ENCODE measurements at regions not wholly inside any gene's neighbourhood (a gene's known extent, or its start where the extent isn't known, plus 50 kb on each side); places are given as distances from the start of the nearest gene placed in this dataset.

DNA sequence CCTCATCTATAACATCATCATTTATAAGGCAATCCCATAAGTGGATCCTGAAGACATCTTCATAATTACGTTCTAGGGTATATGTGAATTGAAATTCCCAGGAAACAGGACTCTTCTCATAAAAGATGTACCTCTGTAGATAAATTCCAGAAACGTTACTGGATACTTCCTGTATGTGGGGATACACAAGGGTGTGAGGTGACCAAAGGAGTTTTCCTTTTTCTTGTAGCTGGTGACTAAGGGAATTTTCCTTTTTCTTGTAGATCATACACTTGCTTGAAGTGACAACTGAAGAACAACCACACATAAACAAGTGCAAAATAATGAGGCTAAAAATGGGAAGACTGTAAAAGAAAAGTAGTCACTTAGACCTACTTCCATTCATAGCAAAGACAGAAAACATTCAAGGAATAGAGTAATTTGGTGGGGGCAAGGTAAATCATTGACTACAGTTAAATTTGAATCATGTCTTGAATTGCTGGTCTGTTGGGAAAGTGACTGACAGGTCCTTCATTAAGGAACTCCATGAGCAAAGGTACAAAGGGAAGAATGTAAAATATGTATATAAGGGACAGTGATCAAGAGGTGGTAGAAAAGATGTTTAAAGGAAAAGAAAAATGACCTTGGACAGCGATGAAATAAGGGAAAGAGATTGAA is 53.2 kb upstream of the UBE2E3 start:
- no peak for TF ChIP-seq GATA2 (IDR thresholded peaks at IDR 0.05; ENCODE audit: low read depth, low read length)
- TF ChIP-seq GATA3 (IDR thresholded peaks at IDR 0.05; ENCODE audit: low read depth, low read length), result no peak

DNA sequence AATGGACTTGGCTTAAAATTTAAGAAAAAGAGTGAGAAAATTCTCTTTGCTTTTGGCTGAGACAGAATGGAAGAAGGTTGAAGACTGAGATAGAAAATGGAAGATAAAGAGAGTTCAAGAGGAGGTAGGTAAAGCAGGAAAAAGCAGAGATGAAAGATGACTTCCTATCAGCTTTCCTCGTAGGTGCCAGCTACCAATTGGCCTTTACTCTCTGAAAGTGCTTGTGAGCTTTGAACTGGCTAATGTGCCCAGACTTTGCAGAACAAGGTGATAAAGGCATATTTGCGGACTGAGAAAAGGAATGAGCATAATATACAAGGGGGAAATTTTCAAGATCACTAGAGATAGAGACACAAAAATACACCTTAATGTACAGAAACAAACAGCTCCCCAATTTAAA is 54.7 kb upstream of the UBE2E3 start:
- TF ChIP-seq GATA2 (IDR thresholded peaks at IDR 0.05; ENCODE audit: low read depth, low read length) (no peak), GATA3 (IDR thresholded peaks at IDR 0.05; ENCODE audit: low read depth, low read length) (no peak)

DNA sequence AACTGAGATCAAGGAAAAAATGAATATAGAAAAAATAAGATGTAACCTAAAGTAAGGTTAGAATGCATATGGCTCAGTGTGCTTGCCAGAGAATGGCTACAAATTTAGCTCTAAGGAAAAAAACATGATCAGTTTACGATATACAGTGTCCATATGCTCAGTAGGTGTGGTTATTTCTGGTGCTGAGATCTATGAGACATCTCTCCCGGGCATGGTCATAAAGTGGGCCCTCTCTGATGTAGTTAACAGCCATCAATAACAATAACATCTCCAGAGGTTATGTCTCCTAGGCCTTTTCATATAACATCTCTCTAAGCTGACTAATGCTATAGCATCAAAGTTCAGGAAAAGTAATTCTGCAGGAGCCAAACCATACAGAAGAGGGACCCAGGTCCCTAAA is 56.3 kb upstream of the UBE2E3 start:
- TF ChIP-seq GATA3 (IDR thresholded peaks at IDR 0.05; ENCODE audit: low read depth, low read length) (no peak), GATA2 (IDR thresholded peaks at IDR 0.05; ENCODE audit: low read depth, low read length) (no peak)

DNA sequence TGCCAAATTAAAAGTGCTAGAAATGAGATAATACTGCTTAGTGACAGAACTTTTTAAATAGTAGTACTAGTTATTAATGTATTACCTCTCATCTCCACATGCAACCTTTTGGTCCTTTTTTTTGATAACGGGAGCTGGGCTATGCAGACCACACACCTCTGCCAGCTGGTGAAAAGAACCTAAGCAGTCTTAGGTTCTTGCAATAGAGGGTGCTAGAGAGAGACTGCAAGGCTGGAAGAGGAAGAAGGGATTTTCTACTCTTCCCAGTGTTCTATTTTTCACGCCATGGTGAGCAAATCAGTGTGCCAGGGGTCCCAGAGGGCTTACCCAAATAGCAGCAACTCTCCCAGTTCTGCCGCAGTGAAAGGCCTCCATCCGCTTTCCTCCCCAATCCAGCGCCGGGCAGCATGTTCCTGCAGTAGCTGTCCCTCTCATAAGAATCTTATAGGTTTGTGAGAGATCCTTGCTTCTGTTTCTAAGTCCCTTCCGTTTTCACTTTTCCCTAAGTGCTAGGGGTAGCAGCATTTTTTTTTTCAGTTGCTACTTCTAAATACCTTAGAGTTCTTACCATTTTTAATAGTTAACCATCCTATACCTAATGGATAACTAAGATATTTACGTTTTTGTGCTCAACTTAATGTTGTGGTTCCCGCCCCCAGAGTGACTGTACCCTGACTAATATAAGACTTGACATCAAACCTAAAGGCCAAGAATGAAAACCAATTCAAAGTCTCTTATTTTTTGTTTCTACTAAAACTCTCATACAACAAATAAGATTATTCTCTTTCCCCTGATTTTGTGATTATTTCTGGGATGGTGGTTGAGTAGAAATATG is 69.4 kb upstream of the UBE2E3 start:
- TF ChIP-seq GATA3 (IDR thresholded peaks at IDR 0.05; ENCODE audit: low read depth, low read length), result no peak
- no peak for TF ChIP-seq GATA2 (IDR thresholded peaks at IDR 0.05; ENCODE audit: low read depth, low read length)

DNA sequence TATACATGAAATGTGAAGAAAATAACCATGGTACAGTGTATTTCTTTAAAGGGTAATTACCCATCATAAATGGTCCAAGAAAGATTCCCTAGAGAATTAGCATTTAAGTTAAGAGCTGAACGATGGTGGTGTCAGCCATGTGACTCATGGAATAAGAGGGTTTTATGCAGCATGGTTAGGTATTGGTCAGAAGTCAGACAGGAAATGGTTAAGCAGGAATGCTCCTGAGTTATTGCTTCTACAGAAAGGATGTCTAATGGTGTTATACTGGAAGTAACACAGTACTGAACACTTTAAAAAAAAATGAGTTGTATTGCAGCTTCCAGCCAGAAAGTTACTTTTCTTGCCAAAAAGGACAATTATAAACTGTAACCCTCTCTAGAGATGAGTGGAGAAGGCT is 72.7 kb upstream of the UBE2E3 start:
- TF ChIP-seq GATA2 (IDR thresholded peaks at IDR 0.05; ENCODE audit: low read depth, low read length), result no peak
- TF ChIP-seq GATA3 (IDR thresholded peaks at IDR 0.05; ENCODE audit: low read depth, low read length), result no peak

- TF ChIP-seq GATA3 (IDR thresholded peaks at IDR 0.05; ENCODE audit: low read depth, low read length) (no peak), GATA2 (IDR thresholded peaks at IDR 0.05; ENCODE audit: low read depth, low read length) (no peak)
Observed at GRCh38 chr2:180905461-180905860, 74.9 kb upstream of the UBE2E3 start.

- TF ChIP-seq GATA3 (IDR thresholded peaks at IDR 0.05; ENCODE audit: low read depth, low read length) (no peak), GATA2 (IDR thresholded peaks at IDR 0.05; ENCODE audit: low read depth, low read length) (no peak)
Observed at GRCh38 chr2:180905002-180905401, 75.4 kb upstream of the UBE2E3 start.

GRCh38 chr2:180901331-180901730 is 79.1 kb upstream of the UBE2E3 start:
- TF ChIP-seq GATA3 (IDR thresholded peaks at IDR 0.05; ENCODE audit: low read depth, low read length) (no peak), GATA2 (IDR thresholded peaks at IDR 0.05; ENCODE audit: low read depth, low read length) (no peak)

DNA sequence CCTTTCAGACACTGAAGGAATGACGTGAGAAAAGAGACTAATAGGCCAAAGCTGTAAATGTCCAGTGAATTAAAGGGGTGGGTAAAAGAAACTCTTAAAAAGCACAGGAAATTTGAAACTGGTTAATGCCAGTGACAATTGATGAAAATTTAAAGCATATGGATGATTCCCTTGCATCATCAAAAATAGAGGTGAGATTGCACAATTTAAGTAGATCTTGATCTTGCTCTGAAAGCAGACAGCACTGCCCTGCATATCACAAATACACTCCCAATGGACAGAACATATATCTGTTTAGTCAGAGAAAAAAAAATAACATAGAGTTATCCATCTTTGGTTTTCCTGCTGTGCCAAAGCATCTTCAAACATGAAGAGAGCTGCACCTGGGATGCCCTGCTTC is 86.7 kb upstream of the UBE2E3 start:
- TF ChIP-seq GATA2 (IDR thresholded peaks at IDR 0.05; ENCODE audit: low read depth, low read length), result no peak
- no peak for TF ChIP-seq GATA3 (IDR thresholded peaks at IDR 0.05; ENCODE audit: low read depth, low read length)

- no peak for TF ChIP-seq GATA3 (IDR thresholded peaks at IDR 0.05; ENCODE audit: low read depth, low read length)
- no peak for TF ChIP-seq GATA2 (IDR thresholded peaks at IDR 0.05; ENCODE audit: low read depth, low read length)
Observed at GRCh38 chr2:180892091-180892490, 88.3 kb upstream of the UBE2E3 start.

DNA sequence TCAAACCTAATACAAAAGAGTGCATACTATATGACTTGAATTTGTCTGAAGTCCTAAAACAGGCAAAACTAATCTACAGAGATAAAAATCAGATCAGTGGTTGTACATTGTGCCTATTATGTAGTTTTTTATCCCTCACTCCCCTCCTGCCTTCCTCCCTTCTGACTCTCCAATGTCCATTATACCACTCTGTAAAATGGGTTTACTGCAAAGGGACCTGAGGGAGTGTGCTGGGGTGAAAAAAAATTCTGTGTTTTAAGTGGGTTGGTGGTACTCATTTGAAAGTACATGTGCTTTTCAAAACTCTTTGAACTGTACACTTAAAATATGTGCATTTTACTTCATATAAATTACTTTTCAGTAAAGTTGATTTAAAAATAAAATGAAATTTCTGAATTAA is 89.0 kb upstream of the UBE2E3 start:
- TF ChIP-seq GATA2 (IDR thresholded peaks at IDR 0.05; ENCODE audit: low read depth, low read length) (no peak), GATA3 (IDR thresholded peaks at IDR 0.05; ENCODE audit: low read depth, low read length) (no peak)

DNA sequence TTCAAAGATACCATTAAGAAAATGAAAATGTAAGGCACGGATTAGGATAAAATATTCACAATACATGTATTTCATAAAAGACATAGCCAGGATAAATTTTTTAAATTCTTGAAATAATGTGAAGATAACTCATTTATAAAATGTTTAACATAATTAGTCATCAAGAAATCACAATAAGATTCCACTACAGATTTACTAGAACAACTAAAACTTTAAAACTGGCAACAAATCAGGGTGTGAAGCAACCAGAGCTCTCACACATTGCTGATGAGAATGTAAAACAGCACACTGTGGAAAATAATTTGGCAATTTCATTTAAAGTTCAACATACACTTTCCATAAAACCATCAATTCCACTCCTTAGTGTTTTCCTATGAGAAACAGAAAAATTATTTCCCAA is 89.6 kb upstream of the UBE2E3 start:
- TF ChIP-seq GATA3 (IDR thresholded peaks at IDR 0.05; ENCODE audit: low read depth, low read length) (no peak), GATA2 (IDR thresholded peaks at IDR 0.05; ENCODE audit: low read depth, low read length) (no peak)

DNA sequence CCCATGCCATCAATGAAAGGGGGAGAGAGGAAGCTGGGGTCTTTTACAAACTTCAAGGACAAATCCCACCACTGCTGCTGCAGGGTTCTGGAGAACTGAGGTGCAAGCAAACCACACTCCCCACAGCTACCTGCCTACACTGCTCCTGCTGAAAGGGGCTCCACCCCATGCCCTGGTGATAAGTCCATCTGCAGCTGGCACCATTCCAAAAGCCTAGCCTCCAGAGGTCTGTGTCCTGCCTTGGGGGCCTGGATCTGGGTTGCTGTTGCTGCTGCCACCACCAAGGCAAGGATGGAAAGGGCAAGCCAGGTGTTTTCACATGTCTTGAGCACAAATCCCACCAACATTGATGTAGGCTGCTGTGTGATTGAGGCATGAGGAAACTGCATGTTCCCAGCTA is 97.4 kb upstream of the UBE2E3 start:
- TF ChIP-seq GATA2 (IDR thresholded peaks at IDR 0.05; ENCODE audit: low read depth, low read length) (no peak), GATA3 (IDR thresholded peaks at IDR 0.05; ENCODE audit: low read depth, low read length) (no peak)

DNA sequence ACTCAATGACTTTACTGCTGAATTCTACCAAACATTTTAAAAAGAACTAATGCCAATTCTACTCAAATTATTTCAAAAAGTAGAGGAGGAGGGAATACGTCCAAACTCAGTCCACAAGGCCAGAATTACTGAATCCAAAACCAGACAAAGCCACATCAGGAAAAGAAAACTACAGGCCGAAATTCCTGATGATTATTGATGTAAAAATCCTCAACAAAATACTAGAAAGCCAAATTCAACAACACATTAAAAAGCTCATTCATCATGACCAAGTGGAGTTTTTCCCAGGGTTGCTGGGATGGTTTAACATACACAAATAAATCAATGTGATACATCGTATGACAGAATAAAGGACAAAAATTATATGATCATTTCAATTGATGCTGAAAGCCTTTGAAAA is 103.9 kb upstream of the UBE2E3 start:
- TF ChIP-seq GATA3 (IDR thresholded peaks at IDR 0.05; ENCODE audit: low read depth, low read length) (no peak), GATA2 (IDR thresholded peaks at IDR 0.05; ENCODE audit: low read depth, low read length) (no peak)

- TF ChIP-seq GATA2 (IDR thresholded peaks at IDR 0.05; ENCODE audit: low read depth, low read length) (no peak), GATA3 (IDR thresholded peaks at IDR 0.05; ENCODE audit: low read depth, low read length) (no peak)
Observed at GRCh38 chr2:180873219-180873618, 107.2 kb upstream of the UBE2E3 start.
